ENCODE measurements at regions not wholly inside any gene's neighbourhood (a gene's known extent, or its start where the extent isn't known, plus 50 kb on each side); places are given as distances from the start of the nearest gene placed in this dataset.

DNA sequence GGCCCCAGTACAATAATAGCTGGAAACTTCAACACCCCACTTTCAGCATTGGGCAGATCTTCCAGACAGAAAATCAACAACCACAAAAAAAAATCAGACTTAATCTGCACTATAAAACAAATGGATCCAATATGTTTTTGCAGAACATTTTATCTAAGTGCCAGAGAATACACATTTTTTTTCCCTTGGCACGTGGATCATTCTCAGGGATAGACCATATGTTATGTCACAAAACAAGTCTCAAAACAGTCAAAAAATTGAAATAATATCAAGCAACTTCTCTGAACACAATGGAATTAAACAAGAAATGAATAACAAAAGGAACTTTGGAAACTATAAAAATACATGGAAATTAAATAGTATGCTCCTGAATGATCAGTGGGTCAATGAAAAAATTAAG lies 576.3 kb downstream of the PCDH19 start:
- in situ Hi-C loops (cut with MboI; ENCODE audit: low sequenced_read_pairs), result no loop called here
- H3K56ac ChIP-seq (ENCODE audit: extremely low read depth, insufficient read depth, low read length), result no peak overlapping the region
- H4K91ac ChIP-seq (ENCODE audit: insufficient read depth, low read depth, low read length), result no peak overlapping the region
- intact Hi-C loops (cut with micrococcal nuclease), result no loop called here
- H2BK15ac ChIP-seq (ENCODE audit: low read depth, low read length), result no peak overlapping the region
- no peak overlapping the region for H3K4me2 ChIP-seq (ENCODE audit: low read depth, low read length)
- H3K4ac ChIP-seq (ENCODE audit: low read depth, low read length), result no peak overlapping the region
- H4K20me1 ChIP-seq (ENCODE audit: insufficient read depth, low read length), result no peaks in the 10 kb centered on the region
- no peaks in the 10 kb centered on the region for H3K79me1 ChIP-seq (ENCODE audit: low read depth in 1 of 2, low read length in 2 of 2)
- no peak overlapping the region for H2BK5ac ChIP-seq (ENCODE audit: low read depth, low read length, poor library complexity, severe bottlenecking)
- H3K27ac ChIP-seq (ENCODE audit: insufficient read depth, low read length), result no peak overlapping the region
- TF ChIP-seq CHD1 (IDR thresholded peaks at IDR 0.05; ENCODE audit: low read depth, low read length) (no peak), NFE2L2 (IDR thresholded peaks at IDR 0.05; ENCODE audit: low read depth, low read length) (no peak), RCOR1 (IDR thresholded peaks at IDR 0.05; ENCODE audit: insufficient replicate concordance, low read length) (no peak), BHLHE40 (IDR thresholded peaks at IDR 0.05; ENCODE audit: low read depth, low read length) (no peak), MXI1 (IDR thresholded peaks at IDR 0.05; ENCODE audit: borderline replicate concordance, low read depth, low read length) (no peak), RAD21 (IDR thresholded peaks at IDR 0.05; ENCODE audit: low read length) (no peak), RFX5 (IDR thresholded peaks at IDR 0.05; ENCODE audit: low read depth, low read length) (no peak), CTCF (conservative IDR thresholded peaks at IDR 0.05; ENCODE audit: low read depth, low read length) (no peak), MAFK (IDR thresholded peaks at IDR 0.05; ENCODE audit: low read depth, low read length) (no peak)
- TF ChIP-seq, protein P1, sequence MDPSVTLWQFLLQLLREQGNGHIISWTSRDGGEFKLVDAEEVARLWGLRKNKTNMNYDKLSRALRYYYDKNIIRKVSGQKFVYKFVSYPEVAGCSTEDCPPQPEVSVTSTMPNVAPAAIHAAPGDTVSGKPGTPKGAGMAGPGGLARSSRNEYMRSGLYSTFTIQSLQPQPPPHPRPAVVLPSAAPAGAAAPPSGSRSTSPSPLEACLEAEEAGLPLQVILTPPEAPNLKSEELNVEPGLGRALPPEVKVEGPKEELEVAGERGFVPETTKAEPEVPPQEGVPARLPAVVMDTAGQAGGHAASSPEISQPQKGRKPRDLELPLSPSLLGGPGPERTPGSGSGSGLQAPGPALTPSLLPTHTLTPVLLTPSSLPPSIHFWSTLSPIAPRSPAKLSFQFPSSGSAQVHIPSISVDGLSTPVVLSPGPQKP (IDR thresholded peaks at IDR 0.05; ENCODE audit: borderline replicate concordance, low read depth, low read length), result no peak
- no peaks in the 10 kb centered on the region for H3K9me1 ChIP-seq (ENCODE audit: insufficient read depth, low read length)
- H3K4me3 ChIP-seq (ENCODE audit: insufficient read depth, low read depth, low read length), result no peak overlapping the region
- H3K27me3 ChIP-seq (ENCODE audit: control insufficient read depth, insufficient read depth, low read length), result peaks cover 2% of the 10 kb centered on the region; the same call in 1 of the 2 replicates
- H2AK5ac ChIP-seq (ENCODE audit: low read depth, low read length), result no peak overlapping the region
- no peak overlapping the region for H3K9ac ChIP-seq (ENCODE audit: low read depth, low read length)
- H2AK9ac ChIP-seq (replicated peaks; ENCODE audit: low read depth, low read length, poor library complexity), result no peak overlapping the region
- no peaks in the 10 kb centered on the region for H3K9me3 ChIP-seq (ENCODE audit: control insufficient read depth, insufficient read depth, low read length)
- BruUV-seq (replicated peaks), result no TSS peak
- H4K8ac ChIP-seq (ENCODE audit: low read depth in 2 of 2, low read length in 2 of 2), result no peak overlapping the region
- ATAC-seq (ENCODE audit: low read depth), result no peak
- WGBS, 2 experiments (ENCODE audit: extremely low coverage in 2 of 2, insufficient read length in 1 of 2), result no CpG with 5 or more reads among the region's 1 CpG
- dilution Hi-C loops (cut with HindIII; ENCODE audit: low sequenced_read_pairs, unreplicated experiment), result no loop called here
- no peak overlapping the region for H3K23ac ChIP-seq (ENCODE audit: low read depth, low read length)
- no peak overlapping the region for H3K18ac ChIP-seq (ENCODE audit: low read depth, low read length)
- H3K4me1 ChIP-seq (ENCODE audit: control insufficient read depth, insufficient read depth, low read length), result no peaks in the 10 kb centered on the region
- ChIA-PET CTCF (no interaction called here), POLR2A (ENCODE audit: unreplicated experiment) (no interaction called here)
- H2BK120ac ChIP-seq (ENCODE audit: low read depth, low read length), result no peak overlapping the region
- DNase-seq, result no peak
- no peak overlapping the region for H3K14ac ChIP-seq (replicated peaks; ENCODE audit: low read depth, low read length)
- no peak overlapping the region for H4K5ac ChIP-seq (ENCODE audit: low read depth, low read length)
- H2AFZ ChIP-seq (replicated peaks; ENCODE audit: low read length, poor library complexity), result no peak overlapping the region
- no peak overlapping the region for H2BK20ac ChIP-seq (ENCODE audit: low read depth, low read length)
- H3K36me3 ChIP-seq (ENCODE audit: control insufficient read depth, insufficient read depth, low read length), result no peaks in the 10 kb centered on the region

All from IMR-90 (cell line).